Inflammatory macrophage treated with lipopolysaccharide for 4 hours (primary cell): ENCODE measurements at regions not wholly inside any gene's neighbourhood (a gene's known extent, or its start where the extent isn't known, plus 50 kb on each side); places are given as distances from the start of the nearest gene placed in this dataset.
A peak's percentile ranks its signal among the peaks of the same experiment; 100 is the strongest.

Experiments
- DNase-seq: peaks from one replicate; pipeline ENCODE4 v3.0.0-alpha.2; 2020

- DNase-seq = no peak
Observed at GRCh38 chr21:34192646-34193285, 119.4 kb downstream of the MRPS6 start.

GRCh38 chr21:34195335-34195734 is 122.0 kb downstream of the MRPS6 start:
- DNase-seq = no peak

GRCh38 chr21:34196996-34197395 is 123.6 kb downstream of the MRPS6 start:
- DNase-seq = no peak

- peak; percentile 36 for DNase-seq
Observed at GRCh38 chr21:34197561-34197960, 124.2 kb downstream of the MRPS6 start.

GRCh38 chr21:34198231-34199120 is 125.1 kb downstream of the MRPS6 start:
- peak; percentile 57 for DNase-seq

- no peak for DNase-seq
Observed at GRCh38 chr21:34199121-34199910, 125.9 kb downstream of the MRPS6 start.

- peak; percentile 90 for DNase-seq
Observed at GRCh38 chr21:34200288-34200905, 127.0 kb downstream of the MRPS6 start.

- peak; percentile 75 for DNase-seq
Observed at GRCh38 chr21:34201001-34201400, 127.6 kb downstream of the MRPS6 start.

- no peak for DNase-seq
Observed at GRCh38 chr21:34201481-34201858, 128.1 kb downstream of the MRPS6 start.

- DNase-seq = peak; percentile 54
Observed at GRCh38 chr21:34202553-34203372, 129.4 kb downstream of the MRPS6 start.

GRCh38 chr21:34203851-34204420 is 130.6 kb downstream of the MRPS6 start:
- no peak for DNase-seq

- DNase-seq = peak; percentile 3
Observed at GRCh38 chr21:34204481-34205439, 131.4 kb downstream of the MRPS6 start.

GRCh38 chr21:34205811-34206571 is 132.6 kb downstream of the MRPS6 start:
- DNase-seq = peak; percentile 43

- no peak for DNase-seq
Observed at GRCh38 chr21:34213959-34214358, 140.6 kb downstream of the MRPS6 start.

GRCh38 chr21:34215501-34215900 is 142.1 kb downstream of the MRPS6 start:
- no peak for DNase-seq

GRCh38 chr21:34215911-34216717 is 142.7 kb downstream of the MRPS6 start:
- DNase-seq = no peak

- DNase-seq = no peak
Observed at GRCh38 chr21:34216718-34217032, 143.3 kb downstream of the MRPS6 start.

GRCh38 chr21:34217263-34217662 is 143.9 kb downstream of the MRPS6 start:
- DNase-seq = no peak
